ENCODE measurements at regions not wholly inside any gene's neighbourhood (a gene's known extent, or its start where the extent isn't known, plus 50 kb on each side); places are given as distances from the start of the nearest gene placed in this dataset.

- DNase-seq: no peak
- no peaks in the 10 kb centered on the region for H3K4me1 ChIP-seq (ENCODE audit: low read length)
These were observed 337.1 kb downstream of the HHIPL2 start for GRCh38 chr1:222210776-222211175.

GRCh38 chr1:222204475-222204874 is 343.4 kb downstream of the HHIPL2 start:
- no peaks in the 10 kb centered on the region for H4K20me1 ChIP-seq (ENCODE audit: insufficient read depth, low read length)
- H3K9me2 ChIP-seq (replicated peaks; ENCODE audit: insufficient read depth, low read length): no peaks in the 10 kb centered on the region
- H3K9ac ChIP-seq (ENCODE audit: low read length): no peak overlapping the region
- H2AFZ ChIP-seq (ENCODE audit: low read length): no peak overlapping the region
- no peak overlapping the region for H3K4me3 ChIP-seq (ENCODE audit: low read length)
- H3F3A ChIP-seq (ENCODE audit: insufficient read depth, low read length): no peaks in the 10 kb centered on the region
- H3K4me1 ChIP-seq (ENCODE audit: low read length): no peaks in the 10 kb centered on the region
- H3K27ac ChIP-seq (ENCODE audit: low read length): no peak overlapping the region
- no peaks in the 10 kb centered on the region for H3K9me3 ChIP-seq (replicated peaks; ENCODE audit: insufficient read depth, low read length)
- TF ChIP-seq EZH2phosphoT487 (IDR thresholded peaks at IDR 0.05; ENCODE audit: low read length): no peak
- TF ChIP-seq EZH2 (optimal IDR thresholded peaks at IDR 0.05; ENCODE audit: low read depth, low read length): no peak
- TF ChIP-seq CTCF (IDR thresholded peaks at IDR 0.05; ENCODE audit: low read length): no peak
- H3K4me2 ChIP-seq (ENCODE audit: low read depth, low read length): no peak overlapping the region
- no peaks in the 10 kb centered on the region for H3K79me2 ChIP-seq (ENCODE audit: low read length)
- no peaks in the 10 kb centered on the region for H3K27me3 ChIP-seq (replicated peaks; ENCODE audit: insufficient read depth, low read length)
- no peaks in the 10 kb centered on the region for H3K36me3 ChIP-seq (replicated peaks; ENCODE audit: insufficient read depth, low read length)
- no peak for DNase-seq

More at GRCh38 chr1:222210776-222211175, 337.1 kb downstream of the HHIPL2 start:
- Histone ChIP-seq H3K4me2 (ENCODE audit: low read depth, low read length) (no peak overlapping the region), H4K20me1 (ENCODE audit: insufficient read depth, low read length) (no peaks in the 10 kb centered on the region), H3K36me3 (replicated peaks; ENCODE audit: insufficient read depth, low read length) (no peaks in the 10 kb centered on the region), H3K9me2 (replicated peaks; ENCODE audit: insufficient read depth, low read length) (no peaks in the 10 kb centered on the region), H3K9ac (ENCODE audit: low read length) (no peak overlapping the region), H2AFZ (ENCODE audit: low read length) (no peak overlapping the region), H3K9me3 (replicated peaks; ENCODE audit: insufficient read depth, low read length) (no peaks in the 10 kb centered on the region), H3F3A (ENCODE audit: insufficient read depth, low read length) (no peaks in the 10 kb centered on the region), H3K27me3 (replicated peaks; ENCODE audit: insufficient read depth, low read length) (no peaks in the 10 kb centered on the region), H3K4me3 (ENCODE audit: low read length) (no peak overlapping the region), H3K79me2 (ENCODE audit: low read length) (no peaks in the 10 kb centered on the region), H3K27ac (ENCODE audit: low read length) (no peak overlapping the region)
- TF ChIP-seq CTCF (IDR thresholded peaks at IDR 0.05; ENCODE audit: low read length): no peak
- TF ChIP-seq EZH2 (optimal IDR thresholded peaks at IDR 0.05; ENCODE audit: low read depth, low read length): no peak
- no peak for TF ChIP-seq EZH2phosphoT487 (IDR thresholded peaks at IDR 0.05; ENCODE audit: low read length)

GRCh38 chr1:222202831-222203230 is 345.1 kb downstream of the HHIPL2 start:
- DNase-seq: no peak
- no peak overlapping the region for H3K9ac ChIP-seq (ENCODE audit: low read length)
- no peak for TF ChIP-seq EZH2 (optimal IDR thresholded peaks at IDR 0.05; ENCODE audit: low read depth, low read length)
- TF ChIP-seq EZH2phosphoT487 (IDR thresholded peaks at IDR 0.05; ENCODE audit: low read length): no peak
- TF ChIP-seq CTCF (IDR thresholded peaks at IDR 0.05; ENCODE audit: low read length): no peak
- H3F3A ChIP-seq (ENCODE audit: insufficient read depth, low read length): no peaks in the 10 kb centered on the region
- no peaks in the 10 kb centered on the region for H3K79me2 ChIP-seq (ENCODE audit: low read length)
- no peak overlapping the region for H3K4me3 ChIP-seq (ENCODE audit: low read length)
- H2AFZ ChIP-seq (ENCODE audit: low read length): no peak overlapping the region
- no peak overlapping the region for H3K27ac ChIP-seq (ENCODE audit: low read length)
- H3K4me2 ChIP-seq (ENCODE audit: low read depth, low read length): no peak overlapping the region
- H4K20me1 ChIP-seq (ENCODE audit: insufficient read depth, low read length): no peaks in the 10 kb centered on the region
- no peaks in the 10 kb centered on the region for H3K4me1 ChIP-seq (ENCODE audit: low read length)
- no peaks in the 10 kb centered on the region for H3K27me3 ChIP-seq (replicated peaks; ENCODE audit: insufficient read depth, low read length)
- H3K9me2 ChIP-seq (replicated peaks; ENCODE audit: insufficient read depth, low read length): no peaks in the 10 kb centered on the region
- no peaks in the 10 kb centered on the region for H3K36me3 ChIP-seq (replicated peaks; ENCODE audit: insufficient read depth, low read length)
- H3K9me3 ChIP-seq (replicated peaks; ENCODE audit: insufficient read depth, low read length): no peaks in the 10 kb centered on the region
